Loucy (cell line): ENCODE measurements at regions not wholly inside any gene's neighbourhood (a gene's known extent, or its start where the extent isn't known, plus 50 kb on each side); places are given as distances from the start of the nearest gene placed in this dataset.
A peak's percentile ranks its signal among the peaks of the same experiment; 100 is the strongest.

Experiments used
- H2AFZ ChIP-seq: fragments of 200-600 bp; sonication (generic); 2 replicates; pipeline ENCODE4 v1.6.0; 2016; ENCODE audit warnings: antibody characterized with exemption, mild to moderate bottlenecking, low read length, moderate library complexity
- H3F3A ChIP-seq: fragments of 200-600 bp; 2 replicates; pipeline ENCODE4 v1.6.0; 2016; ENCODE audit warnings: antibody characterized with exemption, low read depth, mild to moderate bottlenecking
- H3K27me3 ChIP-seq: fragments of 200-600 bp; sonication (generic); 2 replicates; pipeline ENCODE4 v1.6.1; 2014; ENCODE audit warnings: low read length, mild to moderate bottlenecking; ENCODE audit not compliant: insufficient read depth, poor library complexity, severe bottlenecking
- H3K36me3 ChIP-seq: fragments of 200-600 bp; sonication (generic); 2 replicates; pipeline ENCODE4 v1.6.1; 2016; ENCODE audit warnings: low read length; ENCODE audit not compliant: insufficient read depth
- H3K4me1 ChIP-seq: fragments of 200-600 bp; sonication (generic); 2 replicates; pipeline ENCODE4 v1.5.1; 2014; ENCODE audit warnings: low read length, mild to moderate bottlenecking; ENCODE audit not compliant: insufficient read depth, poor library complexity, severe bottlenecking
- H3K4me2 ChIP-seq: fragments of 200-600 bp; sonication (generic); 2 replicates; pipeline ENCODE4 v1.6.0; 2014; ENCODE audit warnings: antibody characterized with exemption, low read length, low read depth, mild to moderate bottlenecking; ENCODE audit not compliant: poor library complexity, severe bottlenecking
- H3K4me3 ChIP-seq: fragments of 200-600 bp; sonication (generic); 2 replicates; pipeline ENCODE4 v1.5.1; 2014; ENCODE audit warnings: low read length, mild to moderate bottlenecking, mixed read lengths; ENCODE audit not compliant: poor library complexity, severe bottlenecking
- H3K79me2 ChIP-seq: fragments of 200-600 bp; sonication (generic); 2 replicates; pipeline ENCODE4 v1.6.1; 2014; ENCODE audit warnings: low read length; ENCODE audit not compliant: insufficient read depth
- H3K9ac ChIP-seq: fragments of 200-600 bp; sonication (generic); 2 replicates; pipeline ENCODE4 v1.6.0; 2014; ENCODE audit warnings: mild to moderate bottlenecking, low read depth, low read length, moderate library complexity; ENCODE audit not compliant: poor library complexity, severe bottlenecking
- H3K9me2 ChIP-seq: fragments of 200-600 bp; sonication (generic); replicated peaks from 2 replicates; pipeline ENCODE4 v1.6.1; 2016; ENCODE audit warnings: low read depth, low read length, mixed read lengths
- H3K9me3 ChIP-seq: fragments of 200-600 bp; sonication (generic); 2 replicates; pipeline ENCODE4 v1.6.1; 2014; ENCODE audit warnings: mild to moderate bottlenecking, antibody characterized with exemption, low read length, low read depth; ENCODE audit not compliant: insufficient read depth
- H4K20me1 ChIP-seq: fragments of 200-600 bp; sonication (generic); 2 replicates; pipeline ENCODE4 v1.6.0; 2014; ENCODE audit warnings: antibody characterized with exemption, low read length, mild to moderate bottlenecking; ENCODE audit not compliant: insufficient read depth, poor library complexity, severe bottlenecking
- CTCF ChIP-seq: fragments of 200-600 bp; sonication (generic); conservative IDR thresholded peaks from 2 replicates; pipeline ENCODE4 v1.5.1; 2014; ENCODE audit warnings: mild to moderate bottlenecking, antibody characterized with exemption, low read length
- EZH2phosphoT487 ChIP-seq: fragments of 200-600 bp; IDR thresholded peaks from 2 replicates; pipeline ENCODE4 v1.6.1; 2018; ENCODE audit warnings: antibody characterized with exemption, mild to moderate bottlenecking, moderate library complexity, borderline replicate concordance

DNA sequence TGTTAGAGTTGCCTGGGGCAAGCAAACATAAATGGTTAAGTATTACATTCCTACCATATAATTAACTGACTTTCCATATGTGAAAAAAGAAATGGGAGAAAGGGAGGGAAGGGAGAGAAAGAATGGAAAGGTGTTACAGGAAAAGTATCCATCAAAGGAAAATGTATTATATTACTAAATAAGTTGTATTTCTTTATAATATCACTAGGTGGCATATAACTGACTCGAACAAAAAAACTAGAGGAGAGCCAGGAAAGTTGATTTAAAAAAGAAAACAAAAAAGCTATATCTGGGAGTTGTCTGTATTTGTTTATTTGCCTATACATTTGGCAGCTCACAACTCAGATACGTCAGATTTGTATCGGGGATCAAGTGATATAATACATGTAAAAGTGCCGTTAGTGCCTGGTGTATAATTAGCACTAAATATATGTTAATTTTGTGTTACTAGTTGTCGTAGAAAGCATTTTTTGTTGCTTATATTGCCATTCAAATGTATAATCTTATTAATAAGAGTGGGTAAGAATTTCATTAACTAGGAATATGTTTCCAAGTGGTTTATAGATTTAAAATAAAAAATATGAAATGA, 59.6 kb upstream of the ADAMTS19 start:
- no peak overlapping the region for H3K4me2 ChIP-seq
- H4K20me1 ChIP-seq: no peaks in the 10 kb centered on the region
- peaks cover 3% of the 10 kb centered on the region for H3K4me1 ChIP-seq
- H3K9me3 ChIP-seq: no peaks in the 10 kb centered on the region
- H3K9me2 ChIP-seq: no peaks in the 10 kb centered on the region
- H3K79me2 ChIP-seq: no peaks in the 10 kb centered on the region
- H3F3A ChIP-seq: no peaks in the 10 kb centered on the region
- no peak overlapping the region for H3K4me3 ChIP-seq
- no peak overlapping the region for H3K9ac ChIP-seq
- no peaks in the 10 kb centered on the region for H3K36me3 ChIP-seq
- TF ChIP-seq EZH2phosphoT487 (no peak), CTCF (peak; percentile 32; the same call in 1 of the 2 replicates)
- H2AFZ ChIP-seq: no peak overlapping the region
- no peaks in the 10 kb centered on the region for H3K27me3 ChIP-seq

GRCh38 chr5:129405222-129405621, 54.9 kb upstream of the ADAMTS19 start:
- Histone ChIP-seq H3K27me3 (no peaks in the 10 kb centered on the region), H3K9ac (no peak overlapping the region), H3K4me2 (no peak overlapping the region), H3K9me2 (no peaks in the 10 kb centered on the region), H3K9me3 (no peaks in the 10 kb centered on the region), H3K4me1 (peaks cover 3% of the 10 kb centered on the region), H3K4me3 (no peak overlapping the region), H3F3A (no peaks in the 10 kb centered on the region), H4K20me1 (no peaks in the 10 kb centered on the region), H2AFZ (no peak overlapping the region), H3K36me3 (no peaks in the 10 kb centered on the region), H3K79me2 (no peaks in the 10 kb centered on the region)
- TF ChIP-seq CTCF (no peak), EZH2phosphoT487 (no peak)

DNA sequence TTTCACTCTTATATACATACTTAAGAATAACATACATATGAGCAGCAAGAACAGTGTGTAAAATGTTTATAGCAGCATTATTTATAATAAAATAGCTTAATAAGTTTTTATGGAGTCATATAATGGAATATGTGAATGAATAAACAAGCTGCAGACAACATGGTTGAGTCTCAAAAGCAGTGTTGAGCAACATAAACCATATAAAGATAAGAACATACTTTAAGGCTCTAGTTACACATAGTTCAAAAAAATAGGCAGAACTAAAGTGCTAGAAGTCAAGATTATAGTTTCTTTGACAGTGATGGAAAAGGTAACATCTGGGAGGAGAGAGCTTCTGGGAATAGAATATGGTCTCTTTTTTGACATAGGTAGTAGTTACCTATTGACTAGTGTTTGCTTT, 53.7 kb upstream of the ADAMTS19 start:
- H3K9me2 ChIP-seq: no peaks in the 10 kb centered on the region
- H3K9ac ChIP-seq: no peak overlapping the region
- H3K79me2 ChIP-seq: no peaks in the 10 kb centered on the region
- no peak overlapping the region for H3K4me2 ChIP-seq
- H3K36me3 ChIP-seq: no peaks in the 10 kb centered on the region
- no peaks in the 10 kb centered on the region for H4K20me1 ChIP-seq
- H3K9me3 ChIP-seq: no peaks in the 10 kb centered on the region
- H3F3A ChIP-seq: no peaks in the 10 kb centered on the region
- TF ChIP-seq CTCF: no peak
- no peak for TF ChIP-seq EZH2phosphoT487
- H3K27me3 ChIP-seq: no peaks in the 10 kb centered on the region
- H2AFZ ChIP-seq: no peak overlapping the region
- H3K4me1 ChIP-seq: peaks cover 3% of the 10 kb centered on the region
- no peak overlapping the region for H3K4me3 ChIP-seq
